Mucosa of rectum (tissue), 2 donors: ENCODE measurements at regions not wholly inside any gene's neighbourhood (a gene's known extent, or its start where the extent isn't known, plus 50 kb on each side); places are given as distances from the start of the nearest gene placed in this dataset.
"Not testable (repeated sequence)": the region's sequence is repeated elsewhere in the genome, so short reads cannot be mapped to it uniquely, and the experiment has no call there.

Experiments
- H3K27ac ChIP-seq, 2 donors: one replicate each; pipeline ENCODE4 v1.7.0; 2013; ENCODE audit warnings: inconsistent platforms in 2 of 2, low read depth in 2 of 2, low read length in 2 of 2
- H3K27me3 ChIP-seq, 2 donors: one replicate each; pipeline ENCODE4 v1.7.0; 2013; ENCODE audit warnings: low read length in 2 of 2; ENCODE audit not compliant: control insufficient read depth in 2 of 2, insufficient read depth in 2 of 2
- H3K36me3 ChIP-seq, 2 donors: one replicate each; pipeline ENCODE4 v1.7.0; 2013; ENCODE audit warnings: low read length in 2 of 2; ENCODE audit not compliant: control insufficient read depth in 2 of 2, insufficient read depth in 2 of 2
- H3K4me1 ChIP-seq, 2 donors: one replicate each; pipeline ENCODE4 v1.7.0; 2013; ENCODE audit warnings: low read length in 2 of 2, mild to moderate bottlenecking in 1 of 2; ENCODE audit not compliant: control insufficient read depth in 2 of 2, insufficient read depth in 2 of 2
- H3K4me3 ChIP-seq, 2 donors: one replicate each; pipeline ENCODE4 v1.7.0; 2013; ENCODE audit warnings: low read length in 2 of 2
- H3K9ac ChIP-seq, 2 donors: one replicate each; pipeline ENCODE4 v1.7.0; 2013; ENCODE audit warnings: low read length in 2 of 2, low read depth in 1 of 2, mild to moderate bottlenecking in 1 of 2
- H3K9me3 ChIP-seq, 2 donors: one replicate each; pipeline ENCODE4 v1.7.0; 2013; ENCODE audit warnings: low read length in 2 of 2; ENCODE audit not compliant: control insufficient read depth in 2 of 2
- donor health status: healthy.
- donor health status: Normal muscosa, but diverticular disease.

DNA sequence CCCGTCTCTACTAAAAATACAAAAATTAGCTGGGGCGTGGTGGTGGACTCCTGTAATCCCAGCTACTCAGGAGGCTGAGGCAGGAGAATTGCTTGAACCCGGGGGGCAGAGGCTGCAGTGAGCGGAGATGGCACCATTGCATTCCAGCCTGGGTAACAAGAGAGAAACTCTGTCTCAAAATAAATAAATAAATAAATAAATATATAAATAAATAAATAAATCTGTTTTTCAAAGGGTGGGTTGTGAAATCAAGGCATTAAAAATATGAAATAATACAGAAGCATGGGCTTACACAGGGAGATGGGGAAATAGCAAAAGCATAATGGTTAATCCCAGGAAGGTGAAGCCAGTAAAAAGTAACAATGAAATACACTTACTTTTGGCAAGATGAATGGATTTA is 93.9 kb downstream of the LYZL2 start:
- Histone ChIP-seq H3K27me3 (no peaks in the 10 kb centered on the region), H3K27ac (no peak overlapping the region), H3K4me3 (no peak overlapping the region), H3K9me3 (no peaks in the 10 kb centered on the region), H3K9ac (no peak overlapping the region), H3K4me1 (peaks cover 0 to 3% of the 10 kb centered on the region in 2 donors), H3K36me3 (no peaks in the 10 kb centered on the region)

DNA sequence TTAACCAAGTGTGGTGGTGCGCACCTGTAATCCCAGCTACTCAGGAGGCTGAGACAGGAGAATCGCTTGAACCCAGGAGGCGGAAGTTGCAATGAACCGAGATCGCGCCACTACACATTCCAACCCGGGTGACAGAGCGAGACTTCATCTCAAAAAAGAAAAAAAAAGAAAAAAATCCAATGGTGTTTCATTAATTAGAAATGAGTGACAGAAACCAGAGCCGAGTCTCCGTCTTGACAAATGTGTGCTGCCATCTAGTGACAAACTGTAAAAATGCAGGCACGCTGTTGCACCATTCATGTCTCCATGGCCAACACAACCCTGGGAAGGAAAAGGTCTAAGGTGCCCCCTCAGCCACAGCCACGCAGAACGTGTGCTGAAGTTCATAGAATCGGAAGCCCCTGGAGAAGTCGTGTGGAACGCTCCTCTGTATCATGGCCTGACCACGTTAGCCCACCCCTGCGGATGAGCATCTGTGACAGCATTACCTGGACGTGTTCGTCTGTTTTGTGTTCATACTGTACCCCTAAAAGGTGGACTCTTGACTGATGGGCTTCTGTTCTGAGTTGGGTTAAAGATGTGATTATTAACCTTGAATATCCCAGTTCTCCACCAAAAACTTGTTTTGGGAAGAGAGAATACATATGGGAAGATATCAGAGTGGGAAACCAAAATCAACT is 94.9 kb downstream of the LYZL2 start:
- no peaks in the 10 kb centered on the region for H3K36me3 ChIP-seq

DNA sequence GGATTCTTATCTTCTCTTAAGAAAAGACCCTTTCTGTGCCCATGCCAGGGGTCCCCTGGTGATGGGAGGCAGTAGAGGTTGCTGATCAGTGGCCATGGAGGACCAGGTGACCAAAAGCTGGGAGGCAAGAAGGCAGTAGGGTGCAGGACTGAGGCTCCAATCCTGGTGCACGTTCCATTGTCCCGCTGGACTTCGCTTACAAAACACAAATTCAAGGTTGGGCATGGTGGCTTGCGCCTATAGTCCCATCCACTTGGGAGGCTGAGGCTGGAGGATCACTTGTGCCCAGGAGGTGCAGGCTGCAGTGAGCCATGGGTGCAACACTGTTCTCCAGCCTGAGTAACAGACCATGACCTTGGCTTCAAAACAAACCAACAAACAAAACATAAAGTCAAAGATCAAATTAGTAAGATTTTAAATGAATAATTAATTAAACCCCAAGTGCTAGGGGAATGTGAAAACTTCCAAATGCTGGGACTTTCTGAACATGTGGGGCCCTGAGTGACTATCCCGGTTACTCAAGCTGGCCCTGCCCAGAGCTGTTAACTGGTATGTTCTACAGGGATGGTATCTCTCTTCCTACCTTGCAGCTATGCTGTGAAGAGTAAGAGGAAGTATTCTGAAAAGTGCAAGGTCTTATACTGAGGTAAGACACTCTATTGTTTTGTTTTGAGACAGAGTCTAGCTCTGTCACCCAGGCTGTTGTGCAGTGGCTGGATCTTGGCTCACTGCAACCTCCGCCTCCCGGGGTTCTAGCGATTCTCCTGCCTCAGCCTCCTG is 97.6 kb downstream of the LYZL2 start:
- Histone ChIP-seq H3K27ac (no peak overlapping the region), H3K36me3 (no peaks in the 10 kb centered on the region), H3K4me1 (peaks cover 0 to 3% of the 10 kb centered on the region in 2 donors), H3K4me3 (no peak overlapping the region), H3K9me3 (no peaks in the 10 kb centered on the region), H3K9ac (no peak overlapping the region), H3K27me3 (no peaks in the 10 kb centered on the region)

More for the DNA sequence above, 94.9 kb downstream of the LYZL2 start:
- Histone ChIP-seq H3K4me1 (peaks cover 0 to 3% of the 10 kb centered on the region in 2 donors), H3K27me3 (no peaks in the 10 kb centered on the region), H3K9me3 (no peaks in the 10 kb centered on the region), H3K9ac (no peak overlapping the region), H3K27ac (no peak overlapping the region), H3K4me3 (no peak overlapping the region)

DNA sequence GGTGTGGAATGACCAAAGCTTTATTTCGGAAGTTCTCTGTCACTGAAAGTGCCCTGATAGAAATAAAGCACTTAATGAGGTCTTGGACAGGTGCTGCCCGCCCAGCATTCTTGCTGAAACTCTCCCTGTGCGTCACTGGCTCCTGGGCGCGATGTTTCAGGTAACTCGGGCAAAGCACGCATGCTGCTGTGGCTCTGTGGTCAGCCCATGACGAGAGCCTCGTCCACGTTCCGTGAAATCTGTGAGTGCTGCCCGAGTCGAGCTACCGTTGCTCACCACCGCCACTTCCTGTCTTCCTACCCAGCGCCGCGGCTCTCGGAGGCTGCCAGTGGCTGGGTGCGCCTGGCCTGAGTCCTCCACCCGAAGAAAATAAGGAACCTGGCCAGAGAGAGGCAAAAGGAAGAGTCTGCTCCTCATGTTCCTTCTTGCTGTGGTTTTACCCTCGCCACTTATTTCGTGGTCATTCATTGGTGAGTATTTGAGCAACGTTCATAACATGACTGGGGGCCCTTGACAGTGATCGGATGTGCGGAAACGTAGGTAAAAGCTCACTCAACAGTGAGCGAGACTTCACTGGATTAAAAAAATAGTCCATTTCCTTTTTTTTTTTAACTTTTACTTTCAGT is 95.5 kb downstream of the MAP3K8 start:
- H3K27me3 ChIP-seq: no peaks in the 10 kb centered on the region
- H3K9me3 ChIP-seq: no peaks in the 10 kb centered on the region
- no peaks in the 10 kb centered on the region for H3K36me3 ChIP-seq
- peak overlapping the region; percentile 6 to 63 for H3K4me3 ChIP-seq
- H3K4me1 ChIP-seq: no peaks in the 10 kb centered on the region
- H3K9ac ChIP-seq: peak overlapping the region; percentile 43 to 63
- peak overlapping the region; percentile 73 to 80 for H3K27ac ChIP-seq

DNA sequence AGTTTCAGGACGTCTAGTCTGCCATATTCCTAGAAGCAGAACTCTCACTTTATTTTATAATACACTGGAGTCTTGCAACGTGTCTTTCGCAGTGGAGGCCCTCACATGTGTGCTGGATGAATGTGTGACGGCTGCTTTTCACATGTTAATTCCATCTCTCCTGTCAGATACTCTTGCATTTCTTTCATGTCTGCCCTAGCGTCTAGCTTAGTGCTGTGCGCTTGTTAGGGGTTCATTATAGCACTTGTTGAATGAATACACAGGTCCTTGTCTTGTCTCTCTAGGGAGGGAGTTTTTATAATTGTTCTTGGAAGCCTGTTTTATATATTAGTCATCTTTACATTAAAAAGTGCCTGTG is 94.4 kb downstream of the MAP3K8 start:
- Histone ChIP-seq H3K4me1 (no peaks in the 10 kb centered on the region), H3K4me3 (no peak overlapping the region), H3K9me3 (no peaks in the 10 kb centered on the region), H3K27ac (no peak overlapping the region), H3K9ac (no peak overlapping the region), H3K27me3 (no peaks in the 10 kb centered on the region), H3K36me3 (no peaks in the 10 kb centered on the region)

DNA sequence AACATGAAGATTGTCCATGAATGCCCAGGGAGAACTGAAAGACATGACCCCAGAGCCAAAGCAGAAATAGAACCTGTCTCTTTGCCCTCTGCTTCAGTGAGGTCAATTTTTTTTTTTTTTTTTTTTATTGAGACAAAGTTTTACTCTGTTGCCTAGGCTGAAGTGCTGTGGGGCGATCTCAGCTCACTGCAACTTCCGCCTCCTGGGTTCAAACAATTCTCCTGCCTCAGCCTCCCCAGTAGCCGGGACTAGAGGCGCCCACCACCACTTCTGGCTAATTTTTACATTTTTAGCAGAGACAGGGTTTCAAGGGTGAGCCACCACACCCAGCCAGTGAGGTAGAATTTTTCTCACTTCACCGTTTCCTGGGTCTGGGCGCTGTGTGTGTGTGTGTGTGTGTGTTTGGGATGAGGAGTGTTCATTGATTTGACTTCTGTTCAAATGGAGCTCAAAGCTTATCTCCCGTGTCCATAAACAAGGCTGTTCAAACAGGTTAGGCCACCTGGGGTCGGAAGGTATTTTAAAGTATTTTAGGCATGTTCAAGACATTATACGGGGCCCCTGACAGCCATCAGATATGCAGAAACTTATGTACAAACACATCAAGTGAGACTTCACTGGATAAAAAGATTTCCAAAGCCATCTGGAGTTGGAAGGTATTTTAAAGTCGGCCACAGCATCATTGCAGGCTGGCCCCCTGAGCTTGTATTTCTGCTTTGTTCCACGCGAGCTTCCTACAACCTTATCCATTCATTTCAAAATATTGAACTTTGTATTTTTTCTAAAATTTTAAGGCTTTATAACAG is 93.8 kb downstream of the MAP3K8 start:
- no peak overlapping the region for H3K27ac ChIP-seq
- no peaks in the 10 kb centered on the region for H3K4me1 ChIP-seq
- H3K36me3 ChIP-seq: no peaks in the 10 kb centered on the region
- no peaks in the 10 kb centered on the region for H3K9me3 ChIP-seq
- no peaks in the 10 kb centered on the region for H3K27me3 ChIP-seq
- H3K9ac ChIP-seq: no peak overlapping the region
- H3K4me3 ChIP-seq: no peak overlapping the region

DNA sequence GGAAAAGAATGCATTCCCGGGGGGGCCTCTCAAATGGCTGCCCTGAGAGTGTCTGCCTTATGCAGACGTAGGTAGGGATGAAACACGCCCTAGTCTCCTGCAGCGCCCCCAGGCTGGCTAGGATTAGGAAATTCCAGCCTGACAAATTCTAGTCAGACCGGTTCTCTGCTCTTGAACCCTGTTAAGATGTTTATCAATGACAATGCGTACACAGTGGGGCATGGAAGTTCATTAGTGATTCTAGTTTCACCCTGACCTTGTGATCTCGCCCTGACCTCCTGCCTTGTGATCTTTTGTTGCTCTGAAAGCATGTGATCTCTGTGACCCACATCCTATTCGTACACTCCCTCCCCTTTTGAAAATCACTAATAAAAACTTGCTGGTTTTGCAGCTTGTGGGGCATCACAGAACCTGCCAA is 88.7 kb downstream of the MAP3K8 start:
- H3K4me3 ChIP-seq, H3K27me3 ChIP-seq, H3K36me3 ChIP-seq, H3K4me1 ChIP-seq, H3K27ac ChIP-seq, H3K9me3 ChIP-seq, H3K9ac ChIP-seq: not testable (repeated sequence)

DNA sequence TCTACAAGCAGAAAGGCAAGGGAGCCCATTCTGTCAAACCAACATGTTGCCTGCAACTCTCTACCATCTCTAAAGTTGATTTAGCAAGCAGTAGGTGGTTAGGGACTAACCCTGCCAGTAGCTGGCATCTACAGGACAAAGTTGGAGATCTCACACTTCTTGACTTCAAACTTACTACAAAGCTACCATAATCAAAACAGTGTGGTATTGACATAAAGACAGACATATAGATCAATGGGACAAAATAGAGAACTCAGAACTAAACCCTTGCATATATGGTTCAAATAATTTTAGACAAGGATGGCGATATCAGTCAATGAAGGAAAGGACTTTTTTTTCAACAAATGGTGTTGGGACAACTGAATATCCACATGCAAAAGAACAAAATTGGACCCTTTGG is 84.9 kb downstream of the MAP3K8 start:
- Histone ChIP-seq H3K36me3 (no peaks in the 10 kb centered on the region), H3K9me3 (no peaks in the 10 kb centered on the region), H3K4me3 (no peak overlapping the region), H3K27me3 (no peaks in the 10 kb centered on the region), H3K27ac (no peak overlapping the region), H3K4me1 (no peaks in the 10 kb centered on the region), H3K9ac (no peak overlapping the region)
